NT2/D1 (cell line): ENCODE measurements at regions not wholly inside any gene's neighbourhood (a gene's known extent, or its start where the extent isn't known, plus 50 kb on each side); places are given as distances from the start of the nearest gene placed in this dataset.

Experiments used
- DNase-seq: peaks from one replicate; pipeline ENCODE4 v3.0.0-alpha.2; 2011; ENCODE audit warnings: low read depth, low spot score
- H3K27me3 ChIP-seq: 2 replicates; pipeline ENCODE4 v1.6.0; 2011; ENCODE audit warnings: mild to moderate bottlenecking; ENCODE audit not compliant: insufficient read length, insufficient read depth
- H3K36me3 ChIP-seq: 2 replicates; pipeline ENCODE4 v1.6.1; 2011; ENCODE audit warnings: mild to moderate bottlenecking, low read length, mixed read lengths; ENCODE audit not compliant: insufficient read depth, insufficient read length
- H3K4me1 ChIP-seq: 2 replicates; pipeline ENCODE4 v1.5.1; 2011; ENCODE audit not compliant: insufficient read depth, insufficient read length
- H3K4me3 ChIP-seq: 2 replicates; pipeline ENCODE4 v1.5.1; 2011; ENCODE audit warnings: low read depth; ENCODE audit not compliant: insufficient read length
- H3K9ac ChIP-seq: 2 replicates; pipeline ENCODE4 v1.6.0; 2011; ENCODE audit warnings: low read depth; ENCODE audit not compliant: insufficient read length
- H3K9me3 ChIP-seq: 2 replicates; pipeline ENCODE4 v1.5.1; 2011; ENCODE audit warnings: mild to moderate bottlenecking, low read length; ENCODE audit not compliant: insufficient read depth
- SUZ12 ChIP-seq: IDR thresholded peaks from 2 replicates; pipeline ENCODE4 v1.6.1; 2011; ENCODE audit not compliant: insufficient read length, insufficient read depth; ENCODE audit errors: extremely low read depth
- YY1 ChIP-seq: IDR thresholded peaks from 2 replicates; pipeline ENCODE4 v1.6.1; 2011; ENCODE audit not compliant: insufficient read length, insufficient read depth
- ZNF274 ChIP-seq: IDR thresholded peaks from 2 replicates; pipeline ENCODE4 v1.6.1; 2011; ENCODE audit warnings: mild to moderate bottlenecking, low read depth, low read length

DNA sequence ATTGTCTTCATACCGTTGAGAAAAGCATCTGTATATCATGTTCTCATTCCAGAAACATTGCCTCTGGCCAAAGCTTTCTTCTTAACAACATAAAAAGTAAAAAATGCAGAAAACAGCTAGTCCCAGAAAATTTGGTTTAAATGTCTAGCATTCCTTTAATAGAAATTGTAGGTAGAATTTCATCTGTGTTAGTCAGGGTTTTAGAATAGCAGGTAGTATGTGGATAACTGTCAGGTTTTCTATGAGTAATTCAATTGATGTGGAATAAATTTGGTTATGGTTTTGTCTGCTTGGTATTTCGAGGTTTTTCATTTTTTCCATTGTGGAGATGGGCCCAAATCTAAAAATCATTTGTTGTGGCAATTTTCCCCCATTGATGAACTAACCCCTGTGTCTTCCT, 616.7 kb downstream of the KCNJ2 start:
- Histone ChIP-seq H3K9ac (no peak overlapping the region), H3K9me3 (no peaks in the 10 kb centered on the region), H3K4me1 (no peaks in the 10 kb centered on the region), H3K4me3 (no peak overlapping the region), H3K36me3 (no peaks in the 10 kb centered on the region), H3K27me3 (no peaks in the 10 kb centered on the region)
- DNase-seq: no peak
- TF ChIP-seq YY1: no peak
- TF ChIP-seq ZNF274: no peak
- no peak for TF ChIP-seq SUZ12

GRCh38 chr17:70787721-70788300, 618.5 kb downstream of the KCNJ2 start:
- no peaks in the 10 kb centered on the region for H3K36me3 ChIP-seq
- H3K4me1 ChIP-seq: no peaks in the 10 kb centered on the region
- TF ChIP-seq SUZ12 (no peak), YY1 (no peak), ZNF274 (no peak)
- H3K4me3 ChIP-seq: no peak overlapping the region
- no peak overlapping the region for H3K9ac ChIP-seq
- no peaks in the 10 kb centered on the region for H3K9me3 ChIP-seq
- H3K27me3 ChIP-seq: no peaks in the 10 kb centered on the region
- DNase-seq: no peak

DNA sequence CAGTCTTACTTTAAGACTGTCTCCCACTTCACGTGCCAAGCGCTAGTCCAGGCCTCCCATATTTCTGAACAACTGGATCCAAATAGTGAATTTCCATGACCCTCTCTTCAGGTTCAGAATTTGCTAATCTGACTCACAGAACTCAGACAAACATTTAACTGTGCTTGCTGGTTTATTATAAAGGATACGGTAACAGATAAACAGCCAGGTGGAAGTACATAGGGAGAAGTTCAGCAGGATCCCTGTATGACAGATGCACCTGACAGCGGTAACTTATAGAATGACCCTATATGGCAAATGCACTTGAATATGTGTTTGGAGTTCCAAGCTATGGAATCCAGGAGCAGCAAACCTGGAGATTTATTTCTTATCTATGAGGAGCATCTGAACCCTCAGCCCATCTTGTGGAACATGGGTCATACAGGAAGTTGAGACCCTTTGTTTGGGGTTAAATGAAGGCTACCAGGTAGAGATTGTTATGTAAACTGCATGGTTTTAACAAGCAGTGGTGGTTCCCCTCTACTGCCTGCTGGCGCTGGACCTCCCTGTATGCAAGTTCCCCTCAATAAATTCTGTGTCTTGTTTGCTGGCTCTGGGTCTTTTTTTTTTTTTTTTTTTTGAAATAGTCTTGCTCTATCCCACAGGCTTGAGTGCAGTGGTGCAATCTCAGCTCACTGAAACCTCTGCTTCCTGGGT, 622.6 kb downstream of the KCNJ2 start:
- peak; percentile 1 for DNase-seq
- H3K9ac ChIP-seq: no peak overlapping the region

GRCh38 chr17:70794738-70795137, 625.4 kb downstream of the KCNJ2 start:
- no peaks in the 10 kb centered on the region for H3K27me3 ChIP-seq
- H3K9ac ChIP-seq: no peak overlapping the region
- no peaks in the 10 kb centered on the region for H3K36me3 ChIP-seq
- H3K4me3 ChIP-seq: no peak overlapping the region
- no peak for DNase-seq
- no peak for TF ChIP-seq SUZ12
- TF ChIP-seq YY1: no peak
- TF ChIP-seq ZNF274: no peak
- no peaks in the 10 kb centered on the region for H3K4me1 ChIP-seq
- no peaks in the 10 kb centered on the region for H3K9me3 ChIP-seq

More for the DNA sequence above, 622.6 kb downstream of the KCNJ2 start:
- no peaks in the 10 kb centered on the region for H3K36me3 ChIP-seq
- TF ChIP-seq SUZ12: no peak
- no peak for TF ChIP-seq ZNF274
- TF ChIP-seq YY1: no peak
- H3K4me3 ChIP-seq: no peak overlapping the region
- no peaks in the 10 kb centered on the region for H3K27me3 ChIP-seq
- H3K9me3 ChIP-seq: no peaks in the 10 kb centered on the region
- no peaks in the 10 kb centered on the region for H3K4me1 ChIP-seq

GRCh38 chr17:70795620-70796019, 626.3 kb downstream of the KCNJ2 start:
- no peak for TF ChIP-seq SUZ12
- no peak for TF ChIP-seq ZNF274
- no peak for TF ChIP-seq YY1
- H3K9me3 ChIP-seq: no peaks in the 10 kb centered on the region

GRCh38 chr17:70796757-70797156, 627.4 kb downstream of the KCNJ2 start:
- Histone ChIP-seq H3K36me3 (no peaks in the 10 kb centered on the region), H3K27me3 (no peaks in the 10 kb centered on the region), H3K4me3 (no peak overlapping the region), H3K9ac (no peak overlapping the region), H3K9me3 (no peaks in the 10 kb centered on the region), H3K4me1 (no peaks in the 10 kb centered on the region)
- TF ChIP-seq SUZ12 (no peak), YY1 (no peak), ZNF274 (no peak)
- DNase-seq: no peak

More at GRCh38 chr17:70795620-70796019, 626.3 kb downstream of the KCNJ2 start:
- H3K4me3 ChIP-seq: no peak overlapping the region
- no peak overlapping the region for H3K9ac ChIP-seq
- no peaks in the 10 kb centered on the region for H3K36me3 ChIP-seq
- DNase-seq: no peak
- no peaks in the 10 kb centered on the region for H3K27me3 ChIP-seq
- H3K4me1 ChIP-seq: no peaks in the 10 kb centered on the region

DNA sequence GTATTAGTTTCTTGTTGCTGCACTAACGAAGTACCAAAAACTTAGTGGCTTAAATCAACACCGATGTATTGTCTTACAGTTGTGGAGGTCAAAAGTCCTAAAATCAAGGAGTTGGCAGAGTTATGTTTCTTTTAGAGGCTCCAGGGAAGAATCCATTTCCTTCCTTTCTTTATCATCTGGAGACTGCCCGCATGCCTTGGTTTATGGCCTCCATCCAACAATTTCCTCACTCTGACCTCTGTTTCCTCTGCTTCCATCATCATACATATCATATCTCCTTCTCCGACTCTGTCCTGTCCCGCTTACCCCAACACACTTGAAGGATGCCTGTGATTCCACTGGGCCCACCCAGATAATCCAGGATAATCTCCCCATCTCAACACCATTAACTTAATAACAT, 627.8 kb downstream of the KCNJ2 start:
- H3K4me1 ChIP-seq: no peaks in the 10 kb centered on the region
- no peak for TF ChIP-seq YY1
- no peak for TF ChIP-seq SUZ12
- TF ChIP-seq ZNF274: no peak

More for the DNA sequence above, 627.8 kb downstream of the KCNJ2 start:
- no peaks in the 10 kb centered on the region for H3K27me3 ChIP-seq
- no peaks in the 10 kb centered on the region for H3K9me3 ChIP-seq
- H3K4me3 ChIP-seq: no peak overlapping the region
- no peak for DNase-seq
- H3K9ac ChIP-seq: no peak overlapping the region
- H3K36me3 ChIP-seq: no peaks in the 10 kb centered on the region
